Epithelial cell of esophagus (primary cell): ENCODE measurements at regions not wholly inside any gene's neighbourhood (a gene's known extent, or its start where the extent isn't known, plus 50 kb on each side); places are given as distances from the start of the nearest gene placed in this dataset.
"Not testable (repeated sequence)": the region's sequence is repeated elsewhere in the genome, so short reads cannot be mapped to it uniquely, and the experiment has no call there.

ENCODE experiments used
- DNase-seq: peaks from one replicate; pipeline ENCODE4 v3.0.0; 2010; ENCODE audit warnings: low read depth
- H3K4me3 ChIP-seq: 2 replicates; pipeline ENCODE4 v1.5.1; 2011; ENCODE audit warnings: mild to moderate bottlenecking, low read length, control low read depth
- TF ChIP-seq, protein P1 (sequence below): IDR thresholded peaks from 2 replicates; pipeline ENCODE4 v1.5.1; 2011; ENCODE audit warnings: low read depth, mild to moderate bottlenecking, low read length, control low read depth, inconsistent platforms; ENCODE audit not compliant: insufficient read depth; ENCODE audit errors: missing control alignments

DNA sequence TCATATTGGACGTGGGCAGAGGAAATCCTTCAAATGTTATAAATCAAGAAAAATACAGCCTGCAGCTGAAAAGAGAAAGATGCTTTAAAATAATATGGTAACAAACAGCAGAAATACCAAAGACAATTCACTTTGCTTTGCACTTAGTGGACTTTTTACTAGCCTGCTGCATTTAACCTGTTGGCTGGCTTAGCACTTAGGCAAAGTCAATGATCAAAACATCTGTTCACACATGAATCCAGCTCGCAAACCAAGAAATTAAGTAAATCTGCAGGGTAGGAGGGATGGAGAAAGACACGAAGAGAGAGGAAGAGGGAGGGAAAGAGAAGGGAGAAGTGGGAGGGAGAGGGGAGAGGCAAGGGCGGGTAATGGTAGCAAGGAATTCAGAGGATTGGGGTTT, 103.6 kb upstream of the RAB4A start:
- TF ChIP-seq, protein P1, sequence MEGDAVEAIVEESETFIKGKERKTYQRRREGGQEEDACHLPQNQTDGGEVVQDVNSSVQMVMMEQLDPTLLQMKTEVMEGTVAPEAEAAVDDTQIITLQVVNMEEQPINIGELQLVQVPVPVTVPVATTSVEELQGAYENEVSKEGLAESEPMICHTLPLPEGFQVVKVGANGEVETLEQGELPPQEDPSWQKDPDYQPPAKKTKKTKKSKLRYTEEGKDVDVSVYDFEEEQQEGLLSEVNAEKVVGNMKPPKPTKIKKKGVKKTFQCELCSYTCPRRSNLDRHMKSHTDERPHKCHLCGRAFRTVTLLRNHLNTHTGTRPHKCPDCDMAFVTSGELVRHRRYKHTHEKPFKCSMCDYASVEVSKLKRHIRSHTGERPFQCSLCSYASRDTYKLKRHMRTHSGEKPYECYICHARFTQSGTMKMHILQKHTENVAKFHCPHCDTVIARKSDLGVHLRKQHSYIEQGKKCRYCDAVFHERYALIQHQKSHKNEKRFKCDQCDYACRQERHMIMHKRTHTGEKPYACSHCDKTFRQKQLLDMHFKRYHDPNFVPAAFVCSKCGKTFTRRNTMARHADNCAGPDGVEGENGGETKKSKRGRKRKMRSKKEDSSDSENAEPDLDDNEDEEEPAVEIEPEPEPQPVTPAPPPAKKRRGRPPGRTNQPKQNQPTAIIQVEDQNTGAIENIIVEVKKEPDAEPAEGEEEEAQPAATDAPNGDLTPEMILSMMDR = no peak
- no peak overlapping the region for H3K4me3 ChIP-seq
- no peak for DNase-seq

DNA sequence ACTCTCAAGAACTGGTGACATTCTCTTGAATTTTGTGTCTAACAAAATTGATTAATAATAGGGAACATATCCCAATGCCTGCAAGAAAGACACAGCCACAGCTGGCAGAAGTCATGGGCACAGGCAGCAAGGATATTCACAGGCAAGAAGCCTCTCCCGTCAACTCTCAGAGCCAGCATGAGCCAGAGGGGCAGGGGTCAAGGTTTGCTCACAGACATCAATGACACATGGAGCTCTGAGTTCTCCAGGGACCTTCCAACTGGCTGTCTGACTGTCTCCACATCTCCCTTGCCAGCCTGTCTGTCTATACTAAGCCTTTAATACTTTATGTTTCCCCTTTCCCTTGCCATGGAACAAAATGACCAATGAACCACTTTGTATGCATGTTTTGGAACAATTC, 101.5 kb upstream of the RAB4A start:
- TF ChIP-seq, protein P1 = no peak

DNA sequence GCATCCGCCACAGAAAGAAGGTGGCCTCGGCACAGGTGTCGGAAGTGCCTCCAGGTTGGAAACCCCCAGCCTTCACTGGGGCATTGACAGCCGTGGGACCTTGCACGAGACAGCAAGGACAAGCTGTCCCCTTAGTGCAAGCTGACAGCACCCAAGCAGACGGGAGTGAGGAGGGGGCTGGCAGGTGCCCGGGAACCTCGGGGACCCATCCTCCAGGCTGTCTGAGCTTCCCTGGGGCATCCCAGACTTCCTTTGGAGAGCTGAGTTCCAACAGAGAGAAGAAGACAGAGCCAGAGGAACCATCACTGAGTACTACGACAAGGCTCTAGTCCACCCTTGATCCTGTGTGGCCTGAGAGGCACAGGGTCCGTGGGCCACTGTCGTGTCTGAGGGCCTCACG, 100.6 kb upstream of the RAB4A start:
- no peak overlapping the region for H3K4me3 ChIP-seq
- DNase-seq = no peak
- TF ChIP-seq, protein P1 = no peak

More for the DNA sequence above, 101.5 kb upstream of the RAB4A start:
- no peak for DNase-seq
- H3K4me3 ChIP-seq = no peak overlapping the region

DNA sequence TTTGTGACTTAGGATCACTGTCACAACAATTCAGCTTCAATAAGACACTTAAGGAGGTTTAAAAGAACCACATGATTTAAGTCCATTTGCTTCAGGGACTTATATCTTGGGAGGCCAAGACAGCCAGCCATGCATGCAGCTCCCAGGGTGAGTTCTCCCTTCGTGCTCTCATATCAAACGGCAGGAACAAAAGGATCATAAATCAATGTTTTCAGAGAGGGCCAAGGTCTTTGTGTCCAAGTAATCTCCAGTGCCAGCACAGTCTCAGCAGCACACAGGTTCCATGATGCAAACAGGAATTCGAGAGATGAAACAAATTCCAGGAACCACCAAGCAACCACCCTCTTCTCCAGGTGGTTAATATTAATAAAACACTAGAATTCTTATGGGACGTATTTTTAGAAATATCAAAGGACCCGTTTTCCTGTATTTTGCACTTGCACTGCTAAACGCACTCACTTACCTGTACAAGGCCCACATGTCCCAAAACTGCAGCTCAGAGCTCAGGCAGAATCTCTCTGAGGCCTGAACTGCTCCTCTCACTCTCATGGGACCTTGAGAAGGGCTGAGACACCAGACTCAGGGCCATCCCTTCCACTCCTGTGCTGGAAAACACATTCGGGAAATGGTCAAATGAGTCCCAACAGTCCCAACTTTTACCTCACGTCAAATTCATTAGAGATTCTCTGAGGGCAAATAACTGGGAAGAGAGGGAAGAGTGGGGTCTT, 100.0 kb upstream of the RAB4A start:
- H3K4me3 ChIP-seq = no peak overlapping the region
- no peak for DNase-seq
- TF ChIP-seq, protein P1 = no peak

DNA sequence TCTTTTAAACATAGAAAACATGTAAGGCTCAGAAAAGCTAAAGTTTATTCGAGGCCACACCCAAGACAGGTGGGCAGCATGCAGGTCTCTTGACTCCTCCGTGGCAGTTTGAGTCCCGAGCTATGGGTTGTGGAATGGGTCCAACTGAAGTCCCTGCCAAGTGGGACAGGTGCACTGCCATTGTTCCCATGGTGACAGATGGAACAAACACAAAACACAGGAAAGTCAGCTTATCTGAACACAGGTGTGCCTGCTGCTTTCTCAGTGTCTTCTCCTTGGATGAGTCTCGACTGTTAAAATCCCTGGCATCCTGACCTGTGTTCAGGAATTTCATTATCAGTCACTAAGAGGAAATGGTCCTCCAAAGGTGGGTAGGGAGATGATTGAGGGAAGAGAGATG, 99.0 kb upstream of the RAB4A start:
- no peak overlapping the region for H3K4me3 ChIP-seq
- TF ChIP-seq, protein P1 = no peak
- no peak for DNase-seq

DNA sequence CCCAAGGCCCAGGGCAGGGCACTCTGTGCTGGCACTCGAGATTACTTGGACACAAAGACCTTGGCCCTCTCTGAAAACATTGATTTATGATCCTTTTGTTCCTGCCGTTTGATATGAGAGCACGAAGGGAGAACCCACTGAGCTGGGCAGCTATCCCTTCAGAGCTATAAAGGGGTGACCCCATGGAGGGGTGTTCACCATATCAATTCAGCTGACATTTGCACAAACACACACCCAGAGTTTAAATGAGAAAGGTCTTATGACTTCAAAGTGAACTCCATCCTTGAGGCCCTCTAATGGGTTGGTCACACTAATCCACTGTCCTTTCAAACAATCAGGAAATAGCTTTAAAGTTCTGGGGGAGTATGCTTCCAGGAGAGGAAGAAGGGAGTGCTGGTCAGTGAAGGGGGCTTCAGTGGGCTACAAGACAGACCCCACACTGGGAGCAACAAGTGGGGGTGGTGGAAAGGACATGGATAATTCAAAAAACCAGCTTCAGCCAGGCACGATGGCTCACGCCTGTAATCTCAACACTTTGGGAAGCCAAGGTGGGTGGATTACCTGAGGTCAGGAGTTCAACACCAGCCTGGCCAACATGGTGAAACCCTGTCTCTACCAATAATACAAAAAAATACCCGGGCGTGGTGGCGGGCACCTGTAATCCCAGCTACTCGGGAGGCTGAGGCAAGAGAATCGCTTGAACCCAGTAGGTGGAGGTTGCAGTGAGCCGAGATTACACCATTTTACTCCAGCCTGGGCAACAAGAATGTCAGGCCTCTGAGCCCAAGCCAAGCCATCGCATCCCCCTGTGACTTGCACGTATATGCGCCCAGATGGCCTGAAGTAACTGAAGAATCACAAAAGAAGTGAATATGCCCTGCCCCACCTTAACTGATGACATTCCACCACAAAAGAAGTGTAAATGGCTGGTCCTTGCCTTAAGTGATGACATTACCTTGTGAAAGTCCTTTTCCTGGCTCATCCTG, 97.1 kb upstream of the RAB4A start:
- H3K4me3 ChIP-seq, DNase-seq: not testable (repeated sequence)

DNA sequence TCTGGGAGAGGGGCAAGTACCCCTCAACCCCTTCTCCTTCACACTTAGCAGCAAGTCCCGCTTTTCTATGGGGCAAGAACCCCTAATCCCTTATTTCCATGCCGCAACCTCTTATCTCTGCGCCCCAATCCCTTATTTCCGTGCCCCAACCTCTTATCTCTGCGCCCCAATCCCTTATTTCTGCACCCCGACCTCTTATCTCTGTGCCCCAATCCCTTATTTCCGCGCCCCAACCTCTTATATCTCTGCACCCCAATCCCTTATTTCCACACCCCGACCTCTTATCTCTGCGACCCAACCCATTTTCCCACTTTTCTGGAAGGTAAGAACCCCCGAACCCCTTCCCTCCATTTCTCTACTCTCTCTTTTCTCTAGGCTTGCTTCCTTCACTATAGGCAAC, 95.6 kb upstream of the RAB4A start:
- DNase-seq = not testable (repeated sequence)

DNA sequence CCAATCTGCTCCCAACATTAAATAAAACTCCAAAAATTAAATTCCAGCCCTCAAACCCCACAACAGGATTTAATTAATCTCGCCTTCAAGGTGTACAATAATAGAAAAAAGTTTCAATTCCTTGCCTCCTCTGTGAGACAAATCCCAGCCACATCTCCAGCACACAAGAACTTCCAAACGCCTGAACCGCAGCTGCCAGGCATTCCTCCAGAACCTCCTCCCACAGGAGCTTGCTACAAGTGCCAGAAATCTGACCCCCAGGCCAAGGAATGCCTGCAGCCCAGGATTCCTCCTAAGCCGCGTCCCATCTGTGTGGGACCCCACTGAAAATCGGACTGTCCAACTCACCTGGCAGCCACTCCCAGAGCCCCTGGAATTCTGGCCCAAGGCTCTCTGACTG, 94.5 kb upstream of the RAB4A start:
- not testable (repeated sequence) for H3K4me3 ChIP-seq, DNase-seq

More for the DNA sequence above, 95.6 kb upstream of the RAB4A start:
- H3K4me3 ChIP-seq = not testable (repeated sequence)
